Neutrophil (primary cell): ENCODE measurements at regions not wholly inside any gene's neighbourhood (a gene's known extent, or its start where the extent isn't known, plus 50 kb on each side); places are given as distances from the start of the nearest gene placed in this dataset.
"Not testable (repeated sequence)": the region's sequence is repeated elsewhere in the genome, so short reads cannot be mapped to it uniquely, and the experiment has no call there.

Experiments
- H3K27ac ChIP-seq: fragments of 200-600 bp; sonication (generic); 2 replicates; pipeline ENCODE4 v1.5.1; 2016; ENCODE audit warnings: mild to moderate bottlenecking, moderate library complexity
- H3K27me3 ChIP-seq: fragments of 200-600 bp; sonication (generic); 2 replicates; pipeline ENCODE4 v1.6.0; 2016; ENCODE audit warnings: mild to moderate bottlenecking
- H3K36me3 ChIP-seq: fragments of 200-600 bp; sonication (generic); 2 replicates; pipeline ENCODE4 v1.5.1; 2017
- H3K4me1 ChIP-seq, 2 experiments: fragments of 200-600 bp in 1 of 2; sonication (generic) in 1 of 2; 1 replicate in 1 of 2; 2 replicates in 1 of 2; pipeline versions ENCODE4 v1.5.1 to v1.6.1; 2013 to 2016; ENCODE audit warnings: low read depth in 1 of 2, low read length in 1 of 2, mild to moderate bottlenecking in 1 of 2, moderate library complexity in 1 of 2; ENCODE audit not compliant: control insufficient read depth in 1 of 2, insufficient read depth in 1 of 2
- H3K4me3 ChIP-seq, 2 experiments: fragments of 200-600 bp in 1 of 2; sonication (generic) in 1 of 2; 1 replicate in 1 of 2; 2 replicates in 1 of 2; pipeline ENCODE4 v1.5.1; 2013 to 2016; ENCODE audit warnings: low read depth in 1 of 2, low read length in 1 of 2, mild to moderate bottlenecking in 1 of 2, moderate library complexity in 1 of 2
- H3K9me3 ChIP-seq: fragments of 200-600 bp; sonication (generic); 2 replicates; pipeline ENCODE4 v1.5.1; 2016
- CTCF ChIP-seq: fragments of 200-600 bp; sonication (generic); IDR thresholded peaks from 2 replicates; pipeline ENCODE4 v1.5.1; 2016; ENCODE audit warnings: antibody characterized with exemption

GRCh38 chr14:106436310-106436905, 910.0 kb downstream of the TMEM121 start:
- H3K4me1 ChIP-seq, result no peaks in the 10 kb centered on the region
- peak; percentile 9 for TF ChIP-seq CTCF
- H3K27me3 ChIP-seq, result no peaks in the 10 kb centered on the region
- no peak overlapping the region for H3K27ac ChIP-seq
- H3K4me3 ChIP-seq, result no peak overlapping the region
- H3K9me3 ChIP-seq, result no peaks in the 10 kb centered on the region
- no peaks in the 10 kb centered on the region for H3K36me3 ChIP-seq

GRCh38 chr14:106442857-106443256, 916.5 kb downstream of the TMEM121 start:
- H3K4me1 ChIP-seq, result no peaks in the 10 kb centered on the region
- no peaks in the 10 kb centered on the region for H3K9me3 ChIP-seq
- no peaks in the 10 kb centered on the region for H3K36me3 ChIP-seq
- TF ChIP-seq CTCF, result no peak
- no peaks in the 10 kb centered on the region for H3K27me3 ChIP-seq
- H3K4me3 ChIP-seq, result no peak overlapping the region
- no peak overlapping the region for H3K27ac ChIP-seq

- Histone ChIP-seq H3K27me3 (no peaks in the 10 kb centered on the region), H3K27ac (no peak overlapping the region), H3K9me3 (no peaks in the 10 kb centered on the region), H3K4me1 (no peaks in the 10 kb centered on the region), H3K4me3 (no peak overlapping the region), H3K36me3 (no peaks in the 10 kb centered on the region)
- no peak for TF ChIP-seq CTCF
Observed at GRCh38 chr14:106455026-106455425, 928.6 kb downstream of the TMEM121 start.

GRCh38 chr14:106459971-106460730, 933.8 kb downstream of the TMEM121 start:
- Histone ChIP-seq H3K4me1 (no peaks in the 10 kb centered on the region), H3K9me3 (no peaks in the 10 kb centered on the region), H3K27ac (no peak overlapping the region), H3K4me3 (no peak overlapping the region), H3K36me3 (no peaks in the 10 kb centered on the region), H3K27me3 (no peaks in the 10 kb centered on the region)
- no peak for TF ChIP-seq CTCF

- Histone ChIP-seq H3K4me1 (no peaks in the 10 kb centered on the region), H3K4me3 (no peak overlapping the region), H3K9me3 (no peaks in the 10 kb centered on the region), H3K27me3 (no peaks in the 10 kb centered on the region), H3K27ac (no peak overlapping the region), H3K36me3 (no peaks in the 10 kb centered on the region)
- TF ChIP-seq CTCF, result no peak
Observed at GRCh38 chr14:106460916-106461315, 934.5 kb downstream of the TMEM121 start.

- not testable (repeated sequence) for H3K4me1 ChIP-seq, H3K4me3 ChIP-seq, H3K9me3 ChIP-seq, H3K27me3 ChIP-seq, H3K36me3 ChIP-seq, H3K27ac ChIP-seq
Observed at GRCh38 chr14:106466483-106466882, 940.1 kb downstream of the TMEM121 start.

- H3K9me3 ChIP-seq, H3K27me3 ChIP-seq, H3K4me1 ChIP-seq, H3K36me3 ChIP-seq, H3K4me3 ChIP-seq, H3K27ac ChIP-seq: not testable (repeated sequence)
Observed at GRCh38 chr14:106468869-106469268, 942.5 kb downstream of the TMEM121 start.

GRCh38 chr14:106470028-106470427, 943.6 kb downstream of the TMEM121 start:
- H3K27me3 ChIP-seq, H3K4me1 ChIP-seq, H3K27ac ChIP-seq, H3K36me3 ChIP-seq, H3K4me3 ChIP-seq, H3K9me3 ChIP-seq: not testable (repeated sequence)
